HG02840 (cell line): ENCODE measurements at regions not wholly inside any gene's neighbourhood (a gene's known extent, or its start where the extent isn't known, plus 50 kb on each side); places are given as distances from the start of the nearest gene placed in this dataset.

ENCODE experiments used
- ATAC-seq: cut with Tn5 transposase; IDR thresholded peaks from one replicate; pipeline ENCODE4 v1.9.1; 2021; ENCODE audit warnings: mild to moderate bottlenecking, moderate library complexity, moderate number of reproducible peaks; ENCODE audit not compliant: unreplicated experiment, low FRiP score

- ATAC-seq, result no peak
These were observed 237.5 kb downstream of the COG6 start for GRCh38 chr13:39892721-39893685.

GRCh38 chr13:39893808-39894207 is 238.3 kb downstream of the COG6 start:
- no peak for ATAC-seq

- no peak for ATAC-seq
These were observed 239.1 kb downstream of the COG6 start for GRCh38 chr13:39894586-39894985.

- ATAC-seq, result no peak
These were observed 239.8 kb downstream of the COG6 start for GRCh38 chr13:39895254-39895653.

DNA sequence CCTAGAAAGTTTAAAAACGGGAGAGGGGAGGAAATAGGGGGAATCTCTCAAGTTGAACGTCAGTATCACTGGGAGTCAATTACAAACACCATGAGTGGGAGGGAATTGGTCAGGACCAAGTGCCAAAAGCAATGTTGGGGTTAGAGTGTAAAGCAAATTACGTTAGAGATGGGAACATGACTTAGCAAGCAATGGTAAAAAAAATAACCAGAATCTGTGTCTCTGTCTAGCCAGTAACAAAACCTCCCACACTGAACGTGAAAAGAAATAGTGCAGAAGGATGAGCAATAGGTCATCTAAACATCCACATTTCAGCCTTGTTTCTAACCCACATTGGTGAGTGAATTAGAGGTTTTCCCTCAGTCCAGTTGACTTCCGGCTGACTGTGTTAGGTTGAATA is 242.2 kb downstream of the COG6 start:
- ATAC-seq, result no peak

- no peak for ATAC-seq
These were observed 244.8 kb downstream of the COG6 start for GRCh38 chr13:39900106-39900750.

- ATAC-seq, result no peak
These were observed 249.5 kb downstream of the COG6 start for GRCh38 chr13:39904959-39905358.

DNA sequence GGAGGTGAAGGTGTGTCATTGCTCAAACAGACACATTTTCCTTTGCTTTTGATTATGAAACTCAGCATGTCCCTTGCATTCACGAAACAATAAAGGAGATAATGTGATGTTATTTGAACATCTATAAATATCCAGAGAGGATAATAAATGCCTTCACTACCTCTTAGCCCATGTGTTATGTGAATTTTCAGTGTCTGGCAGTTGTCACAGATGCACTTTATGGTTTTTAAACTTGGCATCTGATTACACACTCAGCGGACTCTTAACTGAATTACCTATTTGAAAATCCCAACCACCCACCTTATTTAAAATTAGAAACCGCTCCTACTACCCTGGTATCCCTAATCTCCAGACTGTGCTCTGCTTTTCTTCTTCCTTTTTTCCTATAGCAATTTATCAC is 254.2 kb downstream of the COG6 start:
- ATAC-seq, result no peak

DNA sequence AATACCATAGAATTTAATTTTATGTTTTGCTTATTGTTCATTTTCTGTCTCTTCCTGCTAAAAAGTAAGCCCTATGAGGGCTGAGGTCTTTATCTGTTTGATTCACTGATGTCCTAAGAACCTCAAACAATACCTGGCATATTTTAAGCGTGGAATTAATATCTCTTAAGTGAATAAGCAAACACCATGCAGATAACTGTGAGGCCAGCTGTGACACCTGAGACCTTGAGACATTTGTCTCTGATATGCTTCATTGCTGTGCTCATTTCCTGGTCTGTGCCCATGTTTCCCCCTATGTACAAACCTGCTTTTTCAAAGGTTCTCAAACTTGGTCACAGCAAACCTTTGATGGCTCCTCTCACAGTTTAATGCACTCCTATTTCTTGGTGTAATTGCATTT is 254.6 kb downstream of the COG6 start:
- ATAC-seq, result no peak

DNA sequence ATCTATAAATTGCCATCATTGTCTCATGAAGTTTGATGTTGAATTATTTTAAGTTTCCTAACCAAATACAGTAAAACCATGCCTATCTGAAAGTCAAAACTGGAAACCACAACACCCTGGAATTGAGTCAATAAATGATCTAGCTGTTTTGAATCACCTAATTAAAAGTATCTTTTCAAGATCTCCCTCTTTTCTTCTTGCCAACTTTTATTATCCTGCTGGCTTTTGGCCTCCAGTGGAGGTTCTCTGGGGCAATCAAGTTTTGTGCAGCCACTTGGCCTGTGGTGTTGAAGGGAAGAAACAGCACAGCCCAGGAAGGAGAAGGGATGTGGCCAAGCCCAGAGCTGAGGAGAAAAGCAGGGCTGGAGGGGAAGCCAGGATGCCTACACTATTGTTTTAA is 255.4 kb downstream of the COG6 start:
- ATAC-seq, result no peak

DNA sequence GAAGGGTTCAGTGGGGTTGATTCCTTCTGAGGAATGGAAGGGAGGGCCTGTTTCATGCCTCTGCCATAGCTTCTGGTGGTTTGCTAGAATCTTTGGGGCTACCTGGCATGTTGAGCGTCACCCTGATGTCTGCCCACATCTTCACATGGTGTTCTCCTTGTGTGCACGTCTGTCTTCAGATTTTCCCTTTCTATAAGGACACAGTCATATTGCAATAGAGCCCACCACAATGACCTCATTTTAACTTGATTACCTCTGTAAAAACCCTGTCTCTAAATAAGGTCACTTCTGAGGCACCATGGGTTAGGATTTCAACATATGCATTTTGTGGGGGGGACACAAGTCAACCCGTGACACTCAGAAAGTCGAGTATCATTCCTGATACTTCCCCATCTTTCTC is 257.9 kb downstream of the COG6 start:
- ATAC-seq, result no peak

GRCh38 chr13:39913928-39914327 is 258.5 kb downstream of the COG6 start:
- ATAC-seq, result no peak

DNA sequence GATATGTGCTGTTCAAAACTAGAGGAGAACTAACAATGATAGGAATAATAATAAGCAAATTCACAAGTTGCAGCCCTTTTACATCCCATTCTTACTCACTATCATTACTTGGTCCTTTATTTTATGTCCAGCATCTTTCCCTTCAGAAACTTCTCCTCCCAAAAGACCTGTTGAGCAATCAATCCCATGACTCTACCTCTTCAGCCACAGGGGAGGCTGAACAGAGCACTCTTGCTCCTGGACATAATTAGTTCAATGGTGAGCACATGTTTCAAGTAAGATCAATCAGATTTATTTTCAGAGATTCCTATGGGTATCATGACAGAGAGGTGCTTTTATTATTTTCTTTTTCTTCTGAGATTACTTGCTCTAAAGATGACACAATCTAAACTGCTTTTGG is 260.0 kb downstream of the COG6 start:
- ATAC-seq, result no peak

GRCh38 chr13:39916330-39916729 is 260.9 kb downstream of the COG6 start:
- ATAC-seq, result no peak

GRCh38 chr13:39918620-39919236 is 263.3 kb downstream of the COG6 start:
- no peak for ATAC-seq

- no peak for ATAC-seq
These were observed 265.2 kb downstream of the COG6 start for GRCh38 chr13:39920613-39921012.

DNA sequence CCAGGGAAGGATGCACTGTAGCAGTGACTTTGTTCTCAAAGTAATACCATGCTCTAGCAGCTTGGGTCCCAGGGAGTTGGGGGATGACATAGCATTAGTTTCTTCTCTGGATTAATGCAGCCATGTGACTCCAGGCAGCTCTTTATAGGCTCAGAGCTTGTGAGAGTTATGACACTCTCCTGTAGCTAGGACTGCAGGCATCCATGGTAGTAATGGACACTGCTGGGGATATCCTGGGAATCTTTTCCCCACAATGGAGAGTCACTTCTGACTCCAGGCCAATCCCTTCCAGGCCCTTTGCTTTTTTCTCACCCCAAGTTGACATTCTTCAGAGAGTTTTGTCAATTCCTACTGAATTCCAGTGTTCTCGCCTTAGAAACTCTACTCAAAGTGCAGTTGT is 270.9 kb downstream of the COG6 start:
- no peak for ATAC-seq

DNA sequence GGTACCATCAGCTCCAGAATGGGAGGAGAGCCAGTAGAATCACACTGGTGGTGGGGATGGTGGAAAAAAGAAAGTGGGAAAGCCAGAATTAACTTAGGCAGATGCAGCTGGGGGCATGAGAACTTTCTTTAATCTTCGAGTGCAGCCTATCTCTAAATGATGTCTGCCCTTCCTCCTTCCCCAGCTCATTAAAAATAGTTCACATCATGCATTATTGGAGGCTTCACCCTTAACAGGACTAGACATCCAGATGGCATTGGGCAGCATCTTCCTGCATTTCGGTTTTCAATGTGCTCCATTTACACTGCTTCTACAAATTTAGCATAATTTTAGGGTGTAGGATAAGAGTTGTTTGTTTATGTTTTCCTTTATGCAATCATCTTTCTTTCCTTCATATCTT is 272.8 kb downstream of the COG6 start:
- no peak for ATAC-seq

- ATAC-seq, result no peak
These were observed 274.1 kb downstream of the COG6 start for GRCh38 chr13:39929583-39929982.

GRCh38 chr13:39930060-39930459 is 274.6 kb downstream of the COG6 start:
- ATAC-seq, result no peak
